A673 (cell line): ENCODE measurements at regions not wholly inside any gene's neighbourhood (a gene's known extent, or its start where the extent isn't known, plus 50 kb on each side); places are given as distances from the start of the nearest gene placed in this dataset.

Experiments
- BruUV-seq: library from RNA; stranded (reverse); fragments of 400-500 nt; replicated peaks from 2 replicates; lab custom pipeline; 2021; lab: Mats Ljungman, UMichigan
- CTCF ChIA-PET: fragments of 300-600 bp; sonication (Branson Sonifier 250); formaldehyde crosslinking; loops from one replicate; lab custom pipeline; 2022; ENCODE audit warnings: antibody characterized with exemption; lab: Charles Lee
- POLR2A ChIA-PET: fragments of 300-600 bp; sonication (Branson Sonifier 250); formaldehyde crosslinking; loops from one replicate; lab custom pipeline; 2022; ENCODE audit warnings: antibody characterized with exemption; ENCODE audit not compliant: low non-redundant PET; lab: Charles Lee
- DNase-seq: peaks from one replicate; pipeline ENCODE4 v3.0.0-alpha.2; 2015; ENCODE audit warnings: low spot score
- H3K27ac ChIP-seq: fragments of 200-600 bp; sonication (generic); 2 replicates; pipeline ENCODE4 v1.5.1; 2016; ENCODE audit warnings: mixed run types, low read depth, mild to moderate bottlenecking, mixed read lengths, antibody characterized with exemption, low read length; ENCODE audit not compliant: poor library complexity, severe bottlenecking
- H3K27me3 ChIP-seq: fragments of 200-600 bp; sonication (generic); replicated peaks from 2 replicates; pipeline ENCODE4 v1.6.1; 2017; ENCODE audit warnings: mixed run types, low read depth, mild to moderate bottlenecking, mixed read lengths, antibody characterized with exemption, low read length; ENCODE audit not compliant: insufficient read depth, poor library complexity
- H3K36me3 ChIP-seq: fragments of 200-600 bp; sonication (generic); 2 replicates; pipeline ENCODE4 v1.6.1; 2016; ENCODE audit warnings: mixed run types, mild to moderate bottlenecking, mixed read lengths, antibody characterized with exemption, low read length; ENCODE audit not compliant: insufficient read depth, poor library complexity, severe bottlenecking
- H3K4me1 ChIP-seq: fragments of 200-600 bp; sonication (generic); 2 replicates; pipeline ENCODE4 v1.6.1; 2017; ENCODE audit warnings: mixed run types, mild to moderate bottlenecking, mixed read lengths, antibody characterized with exemption, low read length; ENCODE audit not compliant: insufficient read depth, poor library complexity, severe bottlenecking
- H3K4me3 ChIP-seq: fragments of 200-600 bp; sonication (generic); 2 replicates; pipeline ENCODE4 v1.5.1; 2016; ENCODE audit warnings: low read depth, mixed run types, mild to moderate bottlenecking, mixed read lengths, low read length; ENCODE audit not compliant: poor library complexity, severe bottlenecking
- H3K9me3 ChIP-seq: fragments of 200-600 bp; sonication (generic); 2 replicates; pipeline ENCODE4 v1.6.1; 2016; ENCODE audit warnings: mixed run types, low read depth, mild to moderate bottlenecking, mixed read lengths, antibody characterized with exemption, low read length; ENCODE audit not compliant: poor library complexity, severe bottlenecking
- CTCF ChIP-seq: fragments of 300-800, 200-600 bp; sonication (generic); conservative IDR thresholded peaks from 2 replicates; pipeline ENCODE4 v1.5.1; 2017; ENCODE audit warnings: low read depth, mild to moderate bottlenecking, antibody characterized with exemption, low read length, moderate library complexity, mixed read lengths
- EZH2 ChIP-seq: fragments of 200-600 bp; sonication (generic); IDR thresholded peaks from 2 replicates; pipeline ENCODE4 v1.6.1; 2017; ENCODE audit warnings: borderline replicate concordance, low read depth, mild to moderate bottlenecking, mixed read lengths, antibody characterized with exemption, low read length; ENCODE audit not compliant: poor library complexity, severe bottlenecking
- intact Hi-C: fragments of 100-400 bp; cut with micrococcal nuclease; formaldehyde crosslinking; loops from one replicate; pipeline ENCODE4 v1.10.0; 2022; ENCODE audit not compliant: unreplicated experiment

- TF ChIP-seq EZH2 (no peak), CTCF (no peak)
- POLR2A ChIA-PET = no interaction called here
- H3K4me3 ChIP-seq = no peak overlapping the region
- CTCF ChIA-PET = no interaction called here
- no TSS peak for BruUV-seq
- H3K9me3 ChIP-seq = no peaks in the 10 kb centered on the region
- intact Hi-C loops = no loop called here
- DNase-seq = no peak
- H3K4me1 ChIP-seq = no peaks in the 10 kb centered on the region
- no peak overlapping the region for H3K27ac ChIP-seq
- no peaks in the 10 kb centered on the region for H3K27me3 ChIP-seq
- H3K36me3 ChIP-seq = no peaks in the 10 kb centered on the region
Observed at GRCh38 chr4:65265526-65265925, 404.8 kb downstream of the EPHA5 start.

DNA sequence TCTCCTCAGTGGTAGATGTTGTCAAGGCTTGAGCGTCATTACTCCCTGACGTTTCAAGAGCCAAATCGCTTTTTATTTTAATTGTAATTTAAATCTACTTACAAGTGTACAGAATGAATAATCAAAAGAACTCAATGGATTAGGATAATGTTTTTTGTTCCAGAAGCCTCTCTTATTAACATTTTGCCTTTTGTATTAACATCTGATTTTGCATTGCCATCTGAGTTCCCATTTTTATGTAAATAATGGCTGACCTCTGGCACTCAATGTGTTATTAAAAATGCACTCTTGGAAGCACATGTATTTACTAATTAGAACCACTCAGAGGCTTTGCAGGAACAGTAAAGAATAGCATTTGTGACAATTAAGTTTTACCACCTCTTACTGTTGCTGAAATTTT lies 411.0 kb downstream of the EPHA5 start:
- BruUV-seq = no TSS peak
- Histone ChIP-seq H3K4me3 (no peak overlapping the region), H3K36me3 (no peaks in the 10 kb centered on the region), H3K27ac (no peak overlapping the region), H3K4me1 (no peaks in the 10 kb centered on the region), H3K9me3 (no peaks in the 10 kb centered on the region), H3K27me3 (no peaks in the 10 kb centered on the region)
- ChIA-PET CTCF (no interaction called here), POLR2A (no interaction called here)
- no peak for DNase-seq
- TF ChIP-seq EZH2 (no peak), CTCF (no peak)
- intact Hi-C loops = no loop called here

DNA sequence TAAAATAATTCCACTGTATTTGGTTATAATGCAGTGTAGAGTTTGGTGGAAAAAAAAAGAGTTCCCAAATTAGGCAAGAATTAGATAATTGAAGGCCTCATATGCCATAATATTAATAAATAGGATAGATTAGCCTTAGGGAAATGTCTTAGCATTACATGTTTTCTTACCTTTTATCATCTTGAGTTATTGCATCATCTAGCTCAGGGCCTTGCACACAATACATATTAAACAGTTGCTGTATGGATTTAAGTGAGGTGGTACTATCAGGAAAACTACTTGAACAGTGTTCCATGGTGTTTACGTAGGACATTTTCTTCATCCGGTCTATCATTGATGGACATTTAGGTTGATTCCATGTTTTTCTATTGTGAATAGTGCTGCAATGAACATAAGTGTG lies 419.4 kb downstream of the EPHA5 start:
- intact Hi-C loops = no loop called here
- no peak overlapping the region for H3K27ac ChIP-seq
- no peaks in the 10 kb centered on the region for H3K9me3 ChIP-seq
- ChIA-PET CTCF (no interaction called here), POLR2A (no interaction called here)
- H3K27me3 ChIP-seq = no peaks in the 10 kb centered on the region
- H3K4me1 ChIP-seq = no peaks in the 10 kb centered on the region
- no peak for TF ChIP-seq EZH2
- no peak for TF ChIP-seq CTCF
- DNase-seq = no peak
- H3K36me3 ChIP-seq = no peaks in the 10 kb centered on the region
- no TSS peak for BruUV-seq
- no peak overlapping the region for H3K4me3 ChIP-seq
